Anterior cingulate cortex (tissue), 58 donors: ENCODE measurements at regions not wholly inside any gene's neighbourhood (a gene's known extent, or its start where the extent isn't known, plus 50 kb on each side); places are given as distances from the start of the nearest gene placed in this dataset.

Experiments
- DNase-seq, 58 donors: peaks; one replicate each; lab custom pipeline; 2025; lab: John Stamatoyannopoulos, UW

GRCh38 chr10:124232686-124233545 is 139.5 kb upstream of the CHST15 start:
- peak in 1 of 58 donors; percentile 10 for DNase-seq

- DNase-seq: no peak
Observed at GRCh38 chr10:124231168-124232155, 138.1 kb upstream of the CHST15 start.

GRCh38 chr10:124230635-124231167 is 137.3 kb upstream of the CHST15 start:
- DNase-seq: no peak

GRCh38 chr10:124229989-124230634 is 136.7 kb upstream of the CHST15 start:
- DNase-seq: no peak

GRCh38 chr10:124229201-124229988 is 136.0 kb upstream of the CHST15 start:
- no peak for DNase-seq

- no peak for DNase-seq
Observed at GRCh38 chr10:124228471-124228870, 135.1 kb upstream of the CHST15 start.

GRCh38 chr10:124227988-124228387 is 134.6 kb upstream of the CHST15 start:
- no peak for DNase-seq

GRCh38 chr10:124227055-124227975 is 133.9 kb upstream of the CHST15 start:
- no peak for DNase-seq

- DNase-seq: no peak
Observed at GRCh38 chr10:124226271-124227054, 133.1 kb upstream of the CHST15 start.

- no peak for DNase-seq
Observed at GRCh38 chr10:124225467-124226270, 132.3 kb upstream of the CHST15 start.

- no peak for DNase-seq
Observed at GRCh38 chr10:124225029-124225466, 131.7 kb upstream of the CHST15 start.

GRCh38 chr10:124224331-124225028 is 131.1 kb upstream of the CHST15 start:
- DNase-seq: peak in 27 of 58 donors; percentile 4 to 49 (median 24)

- no peak for DNase-seq
Observed at GRCh38 chr10:124223711-124224085, 130.3 kb upstream of the CHST15 start.

- no peak for DNase-seq
Observed at GRCh38 chr10:124222988-124223710, 129.8 kb upstream of the CHST15 start.

- peak in 1 of 58 donors; percentile 1 for DNase-seq
Observed at GRCh38 chr10:124222318-124222987, 129.1 kb upstream of the CHST15 start.
